NCI-H2227 treated with DMSO at 0.1 percent for 48 hours (cell line): ENCODE measurements at regions not wholly inside any gene's neighbourhood (a gene's known extent, or its start where the extent isn't known, plus 50 kb on each side); places are given as distances from the start of the nearest gene placed in this dataset.

Source experiments
- DNase-seq: peaks from one replicate; lab custom pipeline; 2025; lab: John Stamatoyannopoulos, UW

DNA sequence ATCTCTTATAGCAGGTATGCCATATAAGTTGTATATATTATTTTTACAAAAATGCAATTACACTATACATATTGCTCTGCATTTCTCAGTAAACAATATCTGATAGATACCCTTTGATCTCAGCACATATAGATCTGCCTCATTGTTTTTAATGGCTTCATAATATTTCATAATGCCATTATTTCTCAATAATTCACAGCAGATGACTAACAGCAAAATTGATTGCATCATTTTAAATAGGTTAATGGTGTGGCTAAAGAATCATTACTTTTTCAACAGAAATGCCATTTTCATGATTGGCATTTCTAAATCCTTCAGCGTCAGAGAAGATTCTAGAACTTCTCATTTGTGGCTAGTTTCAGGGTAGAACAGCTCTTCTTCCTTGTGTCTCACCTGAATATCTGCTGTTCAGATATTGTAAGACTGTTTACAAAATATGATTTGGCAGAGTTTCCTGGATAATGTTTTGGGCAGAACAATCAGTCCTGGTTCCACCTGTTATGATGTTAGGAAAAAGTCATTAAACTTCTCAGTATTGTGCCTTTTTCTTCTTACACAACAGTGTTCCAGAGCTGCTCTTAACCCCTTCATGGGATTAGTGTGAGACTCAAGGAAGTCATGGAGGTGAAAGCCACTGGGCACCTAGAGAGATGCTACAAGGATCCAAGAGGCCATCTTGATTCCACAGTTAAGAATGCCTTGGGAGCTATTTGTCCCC, 397.6 kb upstream of the THBS1 start:
- no peak for DNase-seq

DNA sequence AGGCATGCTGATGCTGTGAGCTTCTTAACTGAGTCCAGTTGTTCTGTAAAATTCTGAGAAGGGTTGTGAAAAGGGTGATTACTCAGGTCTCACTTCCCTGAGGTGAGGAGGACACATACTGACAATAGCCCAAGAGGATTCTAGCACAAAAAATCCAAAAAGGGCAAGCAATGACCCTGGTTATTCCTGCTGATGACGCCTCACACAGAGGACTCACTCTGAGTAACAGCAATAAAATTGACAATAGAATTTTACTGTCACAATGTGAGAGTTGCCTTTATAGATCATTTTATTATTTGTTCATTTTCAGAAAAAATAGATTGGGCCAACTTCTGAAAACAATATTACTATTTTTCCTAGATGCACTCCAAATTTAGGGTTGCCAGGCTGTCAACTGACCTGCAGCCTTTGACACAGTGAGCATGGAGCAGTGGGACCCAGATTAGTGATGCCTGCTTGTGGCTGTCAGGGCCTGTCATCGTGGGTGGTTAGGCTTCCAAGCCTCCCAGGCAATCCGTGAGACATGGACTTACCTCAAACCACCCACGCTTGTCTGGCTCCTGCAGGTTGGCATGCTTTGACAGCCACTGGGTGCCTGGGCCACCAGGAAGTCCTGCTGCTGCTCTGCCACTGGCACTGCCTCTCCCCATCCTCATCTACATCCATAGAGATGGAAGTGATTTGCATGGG, 396.0 kb upstream of the THBS1 start:
- no peak for DNase-seq

DNA sequence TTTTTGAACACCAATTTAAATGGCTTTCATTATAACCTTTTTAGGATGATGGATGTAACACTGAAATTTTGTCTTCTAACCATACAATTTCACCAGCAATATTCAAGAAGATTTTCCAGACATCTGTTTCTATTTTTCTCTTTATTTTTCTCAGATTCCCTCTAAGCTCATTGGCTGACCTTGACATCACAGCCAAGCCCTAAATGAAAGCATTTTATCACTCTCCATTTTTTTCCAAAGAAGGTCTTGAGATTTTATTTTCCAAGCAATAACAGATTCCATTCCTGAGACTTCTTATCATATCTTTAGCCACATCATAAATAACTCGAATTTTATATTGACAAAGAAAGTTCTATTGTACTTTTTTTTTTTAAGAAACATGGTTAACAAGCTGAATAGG, 392.6 kb upstream of the THBS1 start:
- no peak for DNase-seq

- no peak for DNase-seq
These were observed 391.9 kb upstream of the THBS1 start for GRCh38 chr15:39188930-39189329.

- no peak for DNase-seq
These were observed 389.0 kb upstream of the THBS1 start for GRCh38 chr15:39191871-39192291.

- no peak for DNase-seq
These were observed 388.5 kb upstream of the THBS1 start for GRCh38 chr15:39192351-39192750.

DNA sequence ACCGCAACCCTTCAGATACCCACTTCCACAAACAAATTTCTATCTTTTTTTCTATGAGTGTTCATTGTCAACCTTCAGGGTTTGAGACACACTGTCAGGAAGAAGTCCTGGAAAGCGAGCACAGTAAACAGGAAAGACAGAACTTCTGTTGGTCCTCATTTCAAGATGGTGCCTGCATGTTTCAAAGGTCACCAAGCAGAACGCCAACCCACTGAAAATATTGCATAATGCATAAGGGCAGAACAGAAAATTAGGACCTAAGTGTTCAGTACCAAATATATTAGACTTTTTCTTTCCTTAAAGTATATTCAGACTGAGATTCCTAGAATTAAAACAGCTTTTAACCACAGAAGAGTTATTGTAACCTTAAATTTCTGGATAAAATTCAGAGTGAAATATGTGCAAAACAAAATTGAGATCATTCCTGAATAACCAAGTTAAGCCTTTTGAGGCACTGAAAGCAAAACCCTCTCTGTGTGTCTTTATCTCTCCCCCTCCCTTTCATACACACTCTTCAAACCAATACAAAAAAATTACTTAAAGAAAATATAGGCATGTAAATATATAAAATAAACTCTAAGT, 387.8 kb upstream of the THBS1 start:
- DNase-seq, result no peak

GRCh38 chr15:39193611-39194010, 387.3 kb upstream of the THBS1 start:
- DNase-seq, result no peak

DNA sequence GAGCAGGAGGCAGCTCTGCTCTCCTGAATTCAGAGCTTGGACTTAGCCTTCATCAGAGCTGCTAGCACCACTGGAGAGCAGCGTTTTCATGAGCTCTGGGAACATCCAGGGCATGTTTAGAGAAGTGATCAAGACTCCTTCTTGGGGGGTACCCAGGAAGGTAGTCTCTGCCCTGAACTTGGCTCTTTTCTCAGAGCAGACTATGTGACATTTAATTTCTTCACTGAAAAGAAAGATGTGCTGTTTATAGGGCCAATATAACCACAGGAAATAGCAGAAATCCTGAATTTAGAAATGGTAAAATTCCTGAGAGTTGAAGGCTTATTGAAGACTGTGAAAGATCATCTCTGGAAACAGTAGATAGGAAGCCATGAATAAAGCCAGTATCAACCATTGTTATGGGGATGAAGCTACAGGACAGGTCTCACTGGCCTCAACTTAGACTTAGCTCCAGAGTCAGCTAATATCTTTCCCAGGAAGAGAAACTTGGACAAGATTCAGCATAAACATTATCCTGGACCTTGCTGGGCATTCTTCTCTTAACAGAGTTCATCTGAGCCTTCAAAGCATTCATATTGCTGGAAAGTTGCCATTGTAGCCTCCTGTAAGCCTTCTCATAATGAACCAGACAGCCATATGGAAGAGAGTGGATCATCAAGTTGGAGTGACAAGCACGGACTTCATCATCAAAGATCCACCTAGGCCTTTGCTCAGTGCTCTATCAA, 386.6 kb upstream of the THBS1 start:
- no peak for DNase-seq

- DNase-seq, result no peak
These were observed 384.9 kb upstream of the THBS1 start for GRCh38 chr15:39195961-39196486.

GRCh38 chr15:39198044-39199000, 382.6 kb upstream of the THBS1 start:
- no peak for DNase-seq

GRCh38 chr15:39199076-39199475, 381.8 kb upstream of the THBS1 start:
- DNase-seq, result no peak

DNA sequence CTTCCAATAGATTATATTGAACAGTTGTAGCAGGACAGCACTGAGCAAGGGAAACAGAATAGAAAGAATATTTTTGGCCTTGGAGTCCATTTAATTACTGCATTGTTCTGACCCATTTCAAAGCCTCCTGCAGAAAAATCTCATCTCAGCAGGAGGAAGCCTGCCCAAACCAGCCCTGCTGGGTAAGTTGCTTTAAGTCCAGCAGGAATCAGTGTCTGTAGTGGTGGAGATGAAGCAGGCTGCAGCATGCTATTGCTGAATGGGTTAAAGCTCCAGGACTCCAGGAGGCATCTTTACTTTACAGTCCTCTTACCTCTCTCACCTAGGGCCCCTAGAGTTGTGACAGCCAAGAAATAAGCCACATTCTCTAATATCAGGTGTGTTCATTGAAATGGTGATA, 380.3 kb upstream of the THBS1 start:
- no peak for DNase-seq

DNA sequence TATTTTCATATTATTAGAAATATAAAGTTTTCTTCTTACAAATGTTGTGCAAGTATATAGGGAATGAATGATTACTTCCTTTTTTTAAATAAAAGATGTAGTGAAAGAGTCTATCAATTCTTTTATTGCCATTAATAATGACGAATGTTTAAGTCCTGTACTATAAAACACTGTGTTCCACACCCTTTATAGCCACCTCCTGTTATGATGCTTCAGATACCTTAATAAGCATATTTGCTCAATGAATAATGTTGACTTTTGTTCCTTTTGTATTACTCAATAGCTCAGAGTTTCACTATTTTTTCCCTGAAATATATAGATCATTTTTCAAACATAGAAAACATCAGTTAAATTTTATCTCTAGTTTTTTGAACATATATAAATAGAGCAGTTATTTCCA, 378.2 kb upstream of the THBS1 start:
- no peak for DNase-seq

- DNase-seq, result no peak
These were observed 376.8 kb upstream of the THBS1 start for GRCh38 chr15:39204031-39204430.

- DNase-seq, result no peak
These were observed 375.8 kb upstream of the THBS1 start for GRCh38 chr15:39205081-39205480.

- no peak for DNase-seq
These were observed 375.1 kb upstream of the THBS1 start for GRCh38 chr15:39205506-39206371.

- no peak for DNase-seq
These were observed 373.3 kb upstream of the THBS1 start for GRCh38 chr15:39207532-39208115.

DNA sequence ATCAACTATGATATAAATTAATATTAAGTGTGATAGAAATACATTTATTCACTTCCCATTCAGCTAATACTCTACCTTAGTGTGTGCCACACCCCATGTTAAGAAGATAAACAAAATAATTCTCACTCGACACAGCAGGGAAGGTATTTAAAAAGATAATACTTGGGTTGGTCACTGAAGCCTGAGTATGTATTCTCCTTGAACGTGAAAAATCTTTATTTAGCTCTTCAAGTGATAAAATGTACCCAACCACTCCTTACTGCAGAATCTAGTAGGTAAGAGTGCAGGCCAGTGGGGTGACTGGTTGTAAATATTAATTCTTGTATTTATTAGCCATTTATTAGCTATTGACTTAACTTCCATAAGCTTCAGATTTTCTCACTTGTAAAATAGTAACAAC, 372.7 kb upstream of the THBS1 start:
- DNase-seq, result no peak
